ENCODE measurements at regions not wholly inside any gene's neighbourhood (a gene's known extent, or its start where the extent isn't known, plus 50 kb on each side); places are given as distances from the start of the nearest gene placed in this dataset.

DNA sequence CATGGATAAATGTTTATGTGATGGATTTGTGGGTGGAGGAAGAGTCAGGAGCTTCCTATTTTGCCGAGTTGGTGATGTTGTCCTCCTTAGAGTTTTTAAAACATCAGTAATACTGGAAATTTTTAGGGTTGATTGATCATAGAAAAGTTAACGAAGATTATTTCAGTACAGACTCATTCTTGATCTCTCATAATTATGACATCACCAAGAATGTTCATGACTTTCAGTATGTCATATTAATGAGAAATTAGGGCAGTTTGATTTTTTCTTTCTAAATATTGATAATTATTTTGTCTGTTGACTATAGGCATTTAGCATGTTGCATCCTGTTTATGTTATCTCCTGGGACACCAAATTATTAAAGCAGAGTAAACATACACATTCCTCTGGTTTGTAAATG lies 512.2 kb downstream of the CD109 start:
- POLR2A ChIA-PET, result no interaction called here
- CTCF ChIA-PET, result interaction anchor here (0.8 to 1.3 kb wide), 3 partner anchors 10 to 480 kb away, joined by 3 read pairs; no protein-coding TSS in a partner anchor
- DNase-seq (ENCODE audit: low read depth), result no peak
- H3K4me3 ChIP-seq (ENCODE audit: low read depth, low read length), result no peak overlapping the region
- H3K27me3 ChIP-seq (ENCODE audit: control insufficient read depth, insufficient read depth, low read length), result no peaks in the 10 kb centered on the region
- H3K36me3 ChIP-seq (ENCODE audit: control insufficient read depth, insufficient read depth, low read length), result no peaks in the 10 kb centered on the region
- TF ChIP-seq, protein P1, sequence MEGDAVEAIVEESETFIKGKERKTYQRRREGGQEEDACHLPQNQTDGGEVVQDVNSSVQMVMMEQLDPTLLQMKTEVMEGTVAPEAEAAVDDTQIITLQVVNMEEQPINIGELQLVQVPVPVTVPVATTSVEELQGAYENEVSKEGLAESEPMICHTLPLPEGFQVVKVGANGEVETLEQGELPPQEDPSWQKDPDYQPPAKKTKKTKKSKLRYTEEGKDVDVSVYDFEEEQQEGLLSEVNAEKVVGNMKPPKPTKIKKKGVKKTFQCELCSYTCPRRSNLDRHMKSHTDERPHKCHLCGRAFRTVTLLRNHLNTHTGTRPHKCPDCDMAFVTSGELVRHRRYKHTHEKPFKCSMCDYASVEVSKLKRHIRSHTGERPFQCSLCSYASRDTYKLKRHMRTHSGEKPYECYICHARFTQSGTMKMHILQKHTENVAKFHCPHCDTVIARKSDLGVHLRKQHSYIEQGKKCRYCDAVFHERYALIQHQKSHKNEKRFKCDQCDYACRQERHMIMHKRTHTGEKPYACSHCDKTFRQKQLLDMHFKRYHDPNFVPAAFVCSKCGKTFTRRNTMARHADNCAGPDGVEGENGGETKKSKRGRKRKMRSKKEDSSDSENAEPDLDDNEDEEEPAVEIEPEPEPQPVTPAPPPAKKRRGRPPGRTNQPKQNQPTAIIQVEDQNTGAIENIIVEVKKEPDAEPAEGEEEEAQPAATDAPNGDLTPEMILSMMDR (IDR thresholded peaks at IDR 0.05; ENCODE audit: insufficient read depth, low read depth, low read length), result no peak

DNA sequence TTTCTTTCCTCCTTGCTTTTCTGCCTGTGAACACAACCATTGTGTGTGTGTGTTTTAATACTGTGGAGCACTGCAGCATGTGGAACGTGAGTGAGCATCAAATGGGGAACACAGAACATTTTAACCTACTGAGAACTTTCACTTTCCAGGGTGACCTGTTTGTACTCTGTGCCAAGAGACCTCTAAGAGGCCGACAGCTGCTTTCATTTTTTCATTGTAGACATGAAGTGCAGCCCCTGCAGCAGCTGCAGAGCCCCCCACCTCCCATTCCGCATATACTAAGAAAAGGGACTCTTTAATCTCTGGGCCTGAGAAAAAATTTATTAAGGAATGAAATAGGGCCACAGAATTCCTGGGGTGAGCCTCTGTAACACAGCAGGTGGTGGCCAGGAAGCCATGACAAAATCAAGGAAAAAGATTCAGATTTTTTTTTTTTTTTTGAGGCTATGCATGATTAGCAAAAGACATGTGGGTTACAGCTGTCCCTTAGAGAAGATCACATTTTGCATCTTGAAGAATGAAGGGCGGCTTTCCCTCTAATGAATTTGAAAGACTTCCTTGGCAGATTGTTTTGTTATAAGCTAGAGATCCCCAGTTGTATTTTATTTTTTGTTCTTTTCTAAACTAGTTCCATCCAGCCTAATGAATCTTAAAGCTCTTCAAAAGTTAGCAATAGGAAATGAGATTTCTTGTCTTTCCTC lies 503.4 kb downstream of the CD109 start:
- TF ChIP-seq, protein P1 (IDR thresholded peaks at IDR 0.05; ENCODE audit: insufficient read depth, low read depth, low read length), result no peak
- Histone ChIP-seq H3K36me3 (ENCODE audit: control insufficient read depth, insufficient read depth, low read length) (no peaks in the 10 kb centered on the region), H3K4me3 (ENCODE audit: low read depth, low read length) (no peak overlapping the region), H3K27me3 (ENCODE audit: control insufficient read depth, insufficient read depth, low read length) (no peaks in the 10 kb centered on the region)
- CTCF ChIA-PET, result interaction anchor here (0.9 kb wide), 1 partner anchor 9 kb away, joined by 3 read pairs; no protein-coding TSS in a partner anchor
- DNase-seq (ENCODE audit: low read depth), result no peak
- POLR2A ChIA-PET, result interaction anchor here (0.7 kb wide), 1 partner anchor 379 kb away, joined by 12 read pairs; no protein-coding TSS in a partner anchor

DNA sequence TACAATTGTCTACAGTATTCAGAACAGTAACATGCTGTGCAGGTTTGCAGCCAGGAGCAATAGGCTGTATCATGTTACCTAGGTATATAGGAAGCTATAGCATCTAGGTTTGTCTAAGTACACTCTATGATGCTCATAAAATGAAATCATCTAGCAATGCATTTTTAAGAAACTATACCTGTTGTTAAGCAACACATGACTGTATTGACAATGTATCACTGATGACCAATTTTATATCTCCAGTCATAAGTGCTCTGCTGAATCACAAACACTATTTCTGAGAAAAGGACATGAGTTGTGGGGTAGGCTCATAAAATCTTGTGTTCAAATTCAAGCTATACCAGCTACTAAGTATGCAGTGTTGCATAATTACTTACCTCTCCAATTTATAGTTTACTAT lies 501.3 kb downstream of the CD109 start:
- TF ChIP-seq, protein P1 (IDR thresholded peaks at IDR 0.05; ENCODE audit: insufficient read depth, low read depth, low read length), result no peak
- ChIA-PET POLR2A (no interaction called here), CTCF (interaction anchor here (1.2 kb wide), 1 partner anchor 107 kb away, joined by 4 read pairs; no protein-coding TSS in a partner anchor)
- H3K36me3 ChIP-seq (ENCODE audit: control insufficient read depth, insufficient read depth, low read length), result no peaks in the 10 kb centered on the region
- H3K27me3 ChIP-seq (ENCODE audit: control insufficient read depth, insufficient read depth, low read length), result no peaks in the 10 kb centered on the region
- no peak overlapping the region for H3K4me3 ChIP-seq (ENCODE audit: low read depth, low read length)
- no peak for DNase-seq (ENCODE audit: low read depth)

DNA sequence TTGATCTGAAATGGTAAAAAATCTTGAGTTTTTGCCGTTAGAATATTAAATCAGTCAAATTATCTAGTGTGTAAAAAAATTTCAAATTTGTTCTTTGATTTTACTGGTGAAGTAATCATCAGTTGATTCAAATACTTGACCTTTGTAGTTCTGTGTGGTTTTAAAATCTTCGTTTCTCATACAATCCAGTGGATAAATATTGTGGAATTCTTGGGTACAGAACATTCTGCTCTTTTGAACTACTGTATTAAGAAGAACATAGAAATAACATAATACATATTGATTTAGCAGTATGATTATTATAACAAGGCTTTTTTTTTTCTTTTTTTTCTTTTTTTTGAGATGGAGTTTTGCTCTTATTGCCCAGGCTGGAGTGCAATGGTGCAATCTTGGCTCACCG lies 491.8 kb downstream of the CD109 start:
- TF ChIP-seq, protein P1 (IDR thresholded peaks at IDR 0.05; ENCODE audit: insufficient read depth, low read depth, low read length), result no peak
- DNase-seq (ENCODE audit: low read depth), result no peak
- Histone ChIP-seq H3K27me3 (ENCODE audit: control insufficient read depth, insufficient read depth, low read length) (no peaks in the 10 kb centered on the region), H3K36me3 (ENCODE audit: control insufficient read depth, insufficient read depth, low read length) (no peaks in the 10 kb centered on the region), H3K4me3 (ENCODE audit: low read depth, low read length) (no peak overlapping the region)
- CTCF ChIA-PET, result no interaction called here
- POLR2A ChIA-PET, result no interaction called here

DNA sequence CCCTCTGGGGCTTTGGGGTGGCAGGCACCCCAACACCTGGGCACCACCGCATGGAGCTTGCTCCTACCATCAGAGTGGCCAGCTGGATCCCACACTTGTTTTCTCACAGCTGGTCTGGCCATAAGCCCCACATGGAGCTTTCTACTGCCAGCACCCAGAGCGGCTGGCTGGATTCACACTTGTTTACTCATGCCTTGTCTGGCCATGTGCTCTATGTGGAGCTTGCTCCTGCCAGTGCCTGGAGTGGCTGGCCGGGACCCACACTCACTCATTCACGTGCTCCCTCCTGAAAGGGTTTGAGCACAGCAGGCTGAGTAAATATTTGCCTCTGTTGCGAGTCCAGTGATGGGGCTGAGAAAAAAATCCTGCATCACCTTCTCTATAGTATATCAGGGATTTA lies 487.0 kb downstream of the CD109 start:
- CTCF ChIA-PET, result no interaction called here

More for the DNA sequence above, 487.0 kb downstream of the CD109 start:
- POLR2A ChIA-PET, result no interaction called here
- TF ChIP-seq, protein P1 (IDR thresholded peaks at IDR 0.05; ENCODE audit: insufficient read depth, low read depth, low read length), result no peak
- no peak overlapping the region for H3K4me3 ChIP-seq (ENCODE audit: low read depth, low read length)
- DNase-seq (ENCODE audit: low read depth), result no peak
- H3K36me3 ChIP-seq (ENCODE audit: control insufficient read depth, insufficient read depth, low read length), result no peaks in the 10 kb centered on the region
- no peaks in the 10 kb centered on the region for H3K27me3 ChIP-seq (ENCODE audit: control insufficient read depth, insufficient read depth, low read length)

Measured in BJ (cell line).